ENCODE measurements at regions not wholly inside any gene's neighbourhood (a gene's known extent, or its start where the extent isn't known, plus 50 kb on each side); places are given as distances from the start of the nearest gene placed in this dataset.

GRCh38 chr1:87170157-87170556, 158.5 kb upstream of the LMO4 start:
- CTCF ChIA-PET, result no interaction called here
- DNase-seq (ENCODE audit: unreplicated experiment), result no peak
- TF ChIP-seq CTCF (IDR thresholded peaks at IDR 0.05; ENCODE audit: unreplicated experiment), result no peak

GRCh38 chr1:87170931-87171598, 157.6 kb upstream of the LMO4 start:
- no peak for TF ChIP-seq CTCF (IDR thresholded peaks at IDR 0.05; ENCODE audit: unreplicated experiment)
- CTCF ChIA-PET, result interaction anchor here (0.6 kb wide), 1 partner anchor 203 kb away, joined by 3 read pairs; no protein-coding TSS in a partner anchor
- Mint-ChIP-seq H3K4me1 (ENCODE audit: insufficient read depth, unreplicated experiment) (peaks cover 7% of the 10 kb centered on the region), H3K9me3 (ENCODE audit: unreplicated experiment) (no peaks in the 10 kb centered on the region), H3K4me3 (ENCODE audit: unreplicated experiment) (no peak overlapping the region), H3K27ac (ENCODE audit: low read depth, unreplicated experiment) (no peak overlapping the region), H3K36me3 (ENCODE audit: insufficient read depth, unreplicated experiment) (no peaks in the 10 kb centered on the region), H3K27me3 (ENCODE audit: insufficient read depth, unreplicated experiment) (no peaks in the 10 kb centered on the region)
- no peak for DNase-seq (ENCODE audit: unreplicated experiment)
- no TSS peak for BruUV-seq (replicated peaks)
- intact Hi-C loops (cut with micrococcal nuclease), result no loop called here
- POLR2A ChIA-PET, result interaction anchor here (1.1 kb wide), 1 partner anchor 9 kb away, joined by 6 read pairs; no protein-coding TSS in a partner anchor

More at GRCh38 chr1:87170157-87170556, 158.5 kb upstream of the LMO4 start:
- no peak overlapping the region for H3K27ac Mint-ChIP-seq (ENCODE audit: low read depth, unreplicated experiment)
- POLR2A ChIA-PET, result interaction anchor here (0.6 to 1.1 kb wide), 2 partner anchors 8 to 118 kb away, joined by 4 to 6 read pairs; no protein-coding TSS in a partner anchor
- H3K36me3 Mint-ChIP-seq (ENCODE audit: insufficient read depth, unreplicated experiment), result no peaks in the 10 kb centered on the region
- no TSS peak for BruUV-seq (replicated peaks)
- no peaks in the 10 kb centered on the region for H3K9me3 Mint-ChIP-seq (ENCODE audit: unreplicated experiment)
- H3K27me3 Mint-ChIP-seq (ENCODE audit: insufficient read depth, unreplicated experiment), result no peaks in the 10 kb centered on the region
- intact Hi-C loops (cut with micrococcal nuclease), result no loop called here
- H3K4me1 Mint-ChIP-seq (ENCODE audit: insufficient read depth, unreplicated experiment), result peaks cover 7% of the 10 kb centered on the region
- no peak overlapping the region for H3K4me3 Mint-ChIP-seq (ENCODE audit: unreplicated experiment)

GRCh38 chr1:87173231-87173630, 155.4 kb upstream of the LMO4 start:
- H3K36me3 Mint-ChIP-seq (ENCODE audit: insufficient read depth, unreplicated experiment), result no peaks in the 10 kb centered on the region
- no peaks in the 10 kb centered on the region for H3K9me3 Mint-ChIP-seq (ENCODE audit: unreplicated experiment)
- no peaks in the 10 kb centered on the region for H3K27me3 Mint-ChIP-seq (ENCODE audit: insufficient read depth, unreplicated experiment)
- H3K4me3 Mint-ChIP-seq (ENCODE audit: unreplicated experiment), result no peak overlapping the region
- ChIA-PET CTCF (interaction anchor here (0.5 to 2.1 kb wide), 3 partner anchors 42 to 119 kb away, joined by 3 to 5 read pairs (median 4); no protein-coding TSS in a partner anchor), POLR2A (interaction anchor here (0.7 kb wide), 1 partner anchor 10 kb away, joined by 3 read pairs; no protein-coding TSS in a partner anchor)
- no peak overlapping the region for H3K27ac Mint-ChIP-seq (ENCODE audit: low read depth, unreplicated experiment)
- no peak for TF ChIP-seq CTCF (IDR thresholded peaks at IDR 0.05; ENCODE audit: unreplicated experiment)
- no peak for DNase-seq (ENCODE audit: unreplicated experiment)
- H3K4me1 Mint-ChIP-seq (ENCODE audit: insufficient read depth, unreplicated experiment), result peaks cover 7% of the 10 kb centered on the region
- intact Hi-C loops (cut with micrococcal nuclease), result no loop called here
- no TSS peak for BruUV-seq (replicated peaks)

- H3K9me3 Mint-ChIP-seq (ENCODE audit: unreplicated experiment), result no peaks in the 10 kb centered on the region
- no peak for DNase-seq (ENCODE audit: unreplicated experiment)
- CTCF ChIA-PET, result interaction anchor here (0.7 to 1.0 kb wide), 2 partner anchors 31 to 1729 kb away, joined by 3 read pairs; no protein-coding TSS in a partner anchor
- no peak overlapping the region for H3K27ac Mint-ChIP-seq (ENCODE audit: low read depth, unreplicated experiment)
- intact Hi-C loops (cut with micrococcal nuclease), result no loop called here
- no peaks in the 10 kb centered on the region for H3K27me3 Mint-ChIP-seq (ENCODE audit: insufficient read depth, unreplicated experiment)
- BruUV-seq (replicated peaks), result no TSS peak
- POLR2A ChIA-PET, result interaction anchor here (1.4 kb wide), 1 partner anchor 52 kb away, joined by 3 read pairs; no protein-coding TSS in a partner anchor
- no peak overlapping the region for H3K4me3 Mint-ChIP-seq (ENCODE audit: unreplicated experiment)
- no peak for TF ChIP-seq CTCF (IDR thresholded peaks at IDR 0.05; ENCODE audit: unreplicated experiment)
- H3K36me3 Mint-ChIP-seq (ENCODE audit: insufficient read depth, unreplicated experiment), result no peaks in the 10 kb centered on the region
- peaks cover 7% of the 10 kb centered on the region for H3K4me1 Mint-ChIP-seq (ENCODE audit: insufficient read depth, unreplicated experiment)
These were observed 153.9 kb upstream of the LMO4 start for GRCh38 chr1:87174724-87175245.
